BLaER1 treated with 17β-estradiol and CSF1 and Interleukin-3, amounts not matched to agents 10 nM and 100 nM (cell line): ENCODE measurements at regions not wholly inside any gene's neighbourhood (a gene's known extent, or its start where the extent isn't known, plus 50 kb on each side); places are given as distances from the start of the nearest gene placed in this dataset.
A peak's percentile ranks its signal among the peaks of the same experiment; 100 is the strongest.
"Not testable (repeated sequence)": the region's sequence is repeated elsewhere in the genome, so short reads cannot be mapped to it uniquely, and the experiment has no call there.

Experiments used
- H3K27ac ChIP-seq, 11 experiments: shearing (Covaris generic); formaldehyde crosslinking; 2 replicates each; pipeline ENCODE4 v1.8.1; 2022
- H3K27me3 ChIP-seq, 11 experiments: shearing (Covaris generic); formaldehyde crosslinking; 2 replicates each; pipeline ENCODE4 v1.8.1; 2022
- H3K36me3 ChIP-seq, 11 experiments: shearing (Covaris generic); formaldehyde crosslinking; 2 replicates each; pipeline ENCODE4 v1.8.1; 2022
- H3K4me1 ChIP-seq, 10 experiments: shearing (Covaris generic); formaldehyde crosslinking; 2 replicates each; pipeline ENCODE4 v1.8.1; 2022
- H3K4me2 ChIP-seq, 11 experiments: shearing (Covaris generic); formaldehyde crosslinking; 2 replicates each; pipeline ENCODE4 v1.8.1; 2022
- H3K4me3 ChIP-seq, 10 experiments: shearing (Covaris generic); formaldehyde crosslinking; 2 replicates each; pipeline ENCODE4 v1.8.1; 2022
- H3K9ac ChIP-seq, 11 experiments: shearing (Covaris generic); formaldehyde crosslinking; 2 replicates each; pipeline ENCODE4 v1.8.1; 2022
- H3K9me3 ChIP-seq, 11 experiments: shearing (Covaris generic); formaldehyde crosslinking; replicated peaks in 1 of 11; 2 replicates each; pipeline ENCODE4 v1.8.1; 2022
- H4K20me1 ChIP-seq, 11 experiments: shearing (Covaris generic); formaldehyde crosslinking; 2 replicates each; pipeline ENCODE4 v1.8.1; 2022

GRCh38 chr2:87517438-87517837, 230.4 kb upstream of the PLGLB2 start:
- H3K4me2 ChIP-seq, H4K20me1 ChIP-seq, H3K9ac ChIP-seq, H3K27me3 ChIP-seq, H3K27ac ChIP-seq, H3K9me3 ChIP-seq, H3K4me3 ChIP-seq, H3K36me3 ChIP-seq: not testable (repeated sequence)
- peaks cover 11 to 31% (median 19%) of the 10 kb centered on the region in 10 experiments for H3K4me1 ChIP-seq

GRCh38 chr2:87518066-87518465, 229.8 kb upstream of the PLGLB2 start:
- not testable (repeated sequence) for H4K20me1 ChIP-seq, H3K9ac ChIP-seq, H3K9me3 ChIP-seq, H3K4me3 ChIP-seq, H3K27me3 ChIP-seq, H3K36me3 ChIP-seq
- H3K4me2 ChIP-seq, result peak overlapping the region; percentile 15 to 68 (median 41); a peak in 15 of 22 replicates
- H3K27ac ChIP-seq, result peak overlapping the region in 7 of 11 experiments; percentile 14 to 59 (median 47); a peak in 5 of 22 replicates
- H3K4me1 ChIP-seq, result peaks cover 11 to 31% (median 19%) of the 10 kb centered on the region in 10 experiments

- not testable (repeated sequence) for H3K27me3 ChIP-seq, H3K4me3 ChIP-seq, H3K36me3 ChIP-seq, H3K9ac ChIP-seq, H4K20me1 ChIP-seq, H3K9me3 ChIP-seq
- Histone ChIP-seq H3K4me2 (peak overlapping the region; percentile 15 to 68 (median 41); a peak in 14 of 22 replicates), H3K27ac (peak overlapping the region in 8 of 11 experiments; percentile 14 to 59 (median 46); a peak in 11 of 22 replicates), H3K4me1 (peaks cover 11 to 31% (median 19%) of the 10 kb centered on the region in 10 experiments)
Measured at GRCh38 chr2:87518547-87518946, 229.3 kb upstream of the PLGLB2 start.

GRCh38 chr2:87519158-87520011, 228.5 kb upstream of the PLGLB2 start:
- H3K4me2 ChIP-seq, result peak overlapping the region in 5 of 11 experiments; percentile 29 to 39 (median 37); a peak in 4 of 22 replicates

GRCh38 chr2:87521057-87521456, 226.8 kb upstream of the PLGLB2 start:
- not testable (repeated sequence) for H3K36me3 ChIP-seq, H3K27ac ChIP-seq, H3K9me3 ChIP-seq, H4K20me1 ChIP-seq, H3K4me3 ChIP-seq, H3K27me3 ChIP-seq, H3K9ac ChIP-seq
- Histone ChIP-seq H3K4me1 (peaks cover 11 to 31% (median 19%) of the 10 kb centered on the region in 10 experiments), H3K4me2 (peak overlapping the region; percentile 33 to 73 (median 51); a peak in 17 of 22 replicates)

More at GRCh38 chr2:87519158-87520011, 228.5 kb upstream of the PLGLB2 start:
- not testable (repeated sequence) for H3K9ac ChIP-seq, H3K4me3 ChIP-seq, H4K20me1 ChIP-seq, H3K36me3 ChIP-seq, H3K9me3 ChIP-seq, H3K27me3 ChIP-seq
- peaks cover 11 to 31% (median 19%) of the 10 kb centered on the region in 10 experiments for H3K4me1 ChIP-seq
- peak overlapping the region in 6 of 11 experiments; percentile 28 to 49 (median 34); a peak in 2 of 22 replicates for H3K27ac ChIP-seq

- H3K9ac ChIP-seq, H4K20me1 ChIP-seq, H3K9me3 ChIP-seq, H3K27ac ChIP-seq, H3K36me3 ChIP-seq, H3K4me3 ChIP-seq, H3K27me3 ChIP-seq: not testable (repeated sequence)
- Histone ChIP-seq H3K4me1 (peaks cover 11 to 29% (median 19%) of the 10 kb centered on the region in 10 experiments), H3K4me2 (peak overlapping the region; percentile 33 to 73 (median 51); a peak in 17 of 22 replicates)
Measured at GRCh38 chr2:87521489-87521888, 226.4 kb upstream of the PLGLB2 start.

GRCh38 chr2:87524619-87525188, 223.2 kb upstream of the PLGLB2 start:
- not testable (repeated sequence) for H4K20me1 ChIP-seq, H3K9ac ChIP-seq, H3K9me3 ChIP-seq, H3K27ac ChIP-seq, H3K4me3 ChIP-seq, H3K27me3 ChIP-seq, H3K36me3 ChIP-seq, H3K4me2 ChIP-seq
- peaks cover 3 to 13% (median 7%) of the 10 kb centered on the region in 10 experiments; a peak in 15 of 20 replicates for H3K4me1 ChIP-seq

- not testable (repeated sequence) for H3K4me3 ChIP-seq, H3K36me3 ChIP-seq, H3K27ac ChIP-seq, H3K4me2 ChIP-seq, H3K9me3 ChIP-seq, H4K20me1 ChIP-seq, H3K9ac ChIP-seq, H3K27me3 ChIP-seq
- H3K4me1 ChIP-seq, result peaks cover 3 to 10% (median 6%) of the 10 kb centered on the region in 10 experiments; a peak in 13 of 20 replicates
Measured at GRCh38 chr2:87525497-87525991, 222.3 kb upstream of the PLGLB2 start.

DNA sequence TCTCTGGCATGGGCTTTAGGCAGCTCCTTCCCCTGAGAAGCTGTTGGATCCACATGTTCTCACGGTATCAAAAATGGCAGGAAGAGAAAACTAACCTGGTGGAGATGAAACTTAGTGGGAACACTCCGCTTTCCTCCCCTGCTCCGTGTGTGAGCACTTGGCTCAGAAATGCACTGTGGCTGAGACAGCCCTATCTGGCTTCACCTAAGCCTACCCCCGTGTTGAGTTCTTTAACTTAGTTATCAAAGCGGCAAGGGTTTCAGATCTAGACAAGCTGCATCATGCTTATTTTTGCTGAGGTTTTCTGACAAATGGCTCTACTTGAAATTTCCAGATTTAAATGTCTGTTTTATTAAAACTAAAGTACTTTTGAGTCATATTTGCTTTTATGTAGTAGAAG, 221.6 kb upstream of the PLGLB2 start:
- H3K27me3 ChIP-seq, H4K20me1 ChIP-seq, H3K4me2 ChIP-seq, H3K4me1 ChIP-seq, H3K4me3 ChIP-seq, H3K9me3 ChIP-seq, H3K36me3 ChIP-seq, H3K27ac ChIP-seq, H3K9ac ChIP-seq: not testable (repeated sequence)

DNA sequence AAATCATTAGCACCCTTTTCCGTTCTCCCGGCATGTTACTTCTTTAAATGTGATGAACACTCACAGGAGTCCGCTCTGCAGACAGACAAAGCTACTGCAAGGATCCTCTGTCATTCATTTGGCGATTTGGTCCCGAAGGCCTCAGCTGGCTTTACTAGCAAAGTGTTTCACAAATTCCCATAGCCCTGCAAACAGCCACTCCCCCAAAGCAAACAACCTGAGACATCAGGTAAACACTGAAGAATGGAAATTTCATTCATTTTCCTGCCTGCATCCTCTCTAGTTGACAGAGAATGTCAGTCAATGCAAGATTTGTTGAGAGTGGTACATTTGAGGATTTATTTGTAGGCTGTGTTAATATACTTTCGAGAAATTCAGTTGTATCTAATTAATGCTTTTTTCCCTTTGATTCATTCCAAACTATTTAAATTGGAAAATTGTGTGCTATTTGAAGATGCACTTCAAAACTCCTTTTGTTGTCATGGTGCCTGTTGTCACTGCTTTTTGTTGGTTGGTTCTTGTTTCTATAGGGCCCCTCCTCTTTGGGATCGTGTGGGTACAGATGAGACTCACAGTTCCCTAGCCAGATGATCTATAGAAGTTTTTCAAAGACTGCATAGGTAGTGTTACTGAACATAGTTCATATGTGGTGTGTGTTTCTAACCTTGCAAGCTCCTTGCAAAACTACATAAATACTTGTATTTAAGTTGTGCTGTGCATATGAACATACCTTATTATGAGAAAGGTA, 215.7 kb upstream of the PLGLB2 start:
- not testable (repeated sequence) for H3K27me3 ChIP-seq, H3K9ac ChIP-seq, H3K4me2 ChIP-seq, H3K9me3 ChIP-seq, H4K20me1 ChIP-seq, H3K27ac ChIP-seq, H3K36me3 ChIP-seq, H3K4me1 ChIP-seq, H3K4me3 ChIP-seq

- H3K9ac ChIP-seq, H3K4me3 ChIP-seq, H3K4me2 ChIP-seq, H3K4me1 ChIP-seq, H3K36me3 ChIP-seq, H3K27ac ChIP-seq, H4K20me1 ChIP-seq, H3K27me3 ChIP-seq, H3K9me3 ChIP-seq: not testable (repeated sequence)
Measured at GRCh38 chr2:87533390-87534272, 214.3 kb upstream of the PLGLB2 start.

DNA sequence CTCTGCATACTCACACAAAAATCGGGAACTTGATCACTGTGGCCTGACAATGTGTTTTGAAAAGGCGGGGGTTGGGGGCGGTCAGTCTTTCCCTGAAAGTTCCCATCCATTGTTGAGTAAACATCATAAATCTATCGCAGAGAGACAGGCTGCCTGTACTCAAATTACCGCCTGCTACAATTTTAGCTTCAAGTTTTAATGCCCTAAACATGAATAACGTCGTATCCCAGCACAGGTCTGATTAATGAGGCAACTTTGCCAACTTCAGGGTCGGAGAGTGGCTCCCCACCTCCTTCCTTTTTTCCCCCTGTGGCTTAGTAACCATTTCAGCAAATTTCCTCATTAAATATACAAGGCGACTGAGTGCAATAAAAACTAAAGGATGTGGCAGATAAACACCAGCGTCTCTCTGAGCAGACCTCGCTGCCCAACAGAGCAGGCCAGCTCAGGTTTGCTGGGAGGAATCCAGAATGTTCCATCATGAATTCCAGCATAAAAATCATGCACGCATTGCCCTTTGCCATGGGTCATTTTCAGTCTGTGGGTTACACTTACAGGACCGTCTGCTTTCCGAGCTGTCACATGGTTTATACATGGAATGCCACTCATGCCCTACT, 213.5 kb upstream of the PLGLB2 start:
- H3K9ac ChIP-seq, H3K4me1 ChIP-seq, H3K4me3 ChIP-seq, H3K36me3 ChIP-seq, H3K27ac ChIP-seq, H4K20me1 ChIP-seq, H3K4me2 ChIP-seq, H3K27me3 ChIP-seq, H3K9me3 ChIP-seq: not testable (repeated sequence)
